Fibroblast of villous mesenchyme (primary cell): ENCODE measurements at regions not wholly inside any gene's neighbourhood (a gene's known extent, or its start where the extent isn't known, plus 50 kb on each side); places are given as distances from the start of the nearest gene placed in this dataset.

Experiments used
- DNase-seq: peaks from one replicate; pipeline ENCODE4 v3.0.0-alpha.2; 2010; ENCODE audit warnings: low read depth
- H3K4me3 ChIP-seq: 2 replicates; pipeline ENCODE4 v1.5.1; 2011; ENCODE audit warnings: low read depth, mild to moderate bottlenecking, low read length
- CTCF ChIP-seq: IDR thresholded peaks from 2 replicates; pipeline ENCODE4 v1.5.1; 2012; ENCODE audit warnings: low read depth, mild to moderate bottlenecking, low read length; ENCODE audit not compliant: insufficient read depth

- H3K4me3 ChIP-seq: no peak overlapping the region
- no peak for DNase-seq
- no peak for TF ChIP-seq CTCF
These were observed 216.0 kb upstream of the ZNF32 start for GRCh38 chr10:43864656-43865055.

GRCh38 chr10:43863859-43864591 lies 215.3 kb upstream of the ZNF32 start:
- H3K4me3 ChIP-seq: no peak overlapping the region
- peak; percentile 78 for DNase-seq
- TF ChIP-seq CTCF: no peak

- no peak for TF ChIP-seq CTCF
- no peak for DNase-seq
- no peak overlapping the region for H3K4me3 ChIP-seq
These were observed 214.6 kb upstream of the ZNF32 start for GRCh38 chr10:43863270-43863669.

- H3K4me3 ChIP-seq: no peak overlapping the region
- no peak for TF ChIP-seq CTCF
- DNase-seq: no peak
These were observed 214.1 kb upstream of the ZNF32 start for GRCh38 chr10:43862756-43863155.

GRCh38 chr10:43861966-43862751 lies 213.5 kb upstream of the ZNF32 start:
- DNase-seq: peak; percentile 94
- H3K4me3 ChIP-seq: no peak overlapping the region
- TF ChIP-seq CTCF: no peak

- no peak overlapping the region for H3K4me3 ChIP-seq
- no peak for DNase-seq
- TF ChIP-seq CTCF: no peak
These were observed 210.4 kb upstream of the ZNF32 start for GRCh38 chr10:43859016-43859525.

- no peak overlapping the region for H3K4me3 ChIP-seq
- no peak for DNase-seq
- TF ChIP-seq CTCF: no peak
These were observed 209.2 kb upstream of the ZNF32 start for GRCh38 chr10:43857931-43858315.
